HG03135 (cell line): ENCODE measurements at regions not wholly inside any gene's neighbourhood (a gene's known extent, or its start where the extent isn't known, plus 50 kb on each side); places are given as distances from the start of the nearest gene placed in this dataset.
"Not testable (repeated sequence)": the region's sequence is repeated elsewhere in the genome, so short reads cannot be mapped to it uniquely, and the experiment has no call there.

Experiments used
- ATAC-seq: cut with Tn5 transposase; IDR thresholded peaks from one replicate; pipeline ENCODE4 v1.9.1; 2021; ENCODE audit warnings: mild to moderate bottlenecking, moderate library complexity; ENCODE audit not compliant: unreplicated experiment

DNA sequence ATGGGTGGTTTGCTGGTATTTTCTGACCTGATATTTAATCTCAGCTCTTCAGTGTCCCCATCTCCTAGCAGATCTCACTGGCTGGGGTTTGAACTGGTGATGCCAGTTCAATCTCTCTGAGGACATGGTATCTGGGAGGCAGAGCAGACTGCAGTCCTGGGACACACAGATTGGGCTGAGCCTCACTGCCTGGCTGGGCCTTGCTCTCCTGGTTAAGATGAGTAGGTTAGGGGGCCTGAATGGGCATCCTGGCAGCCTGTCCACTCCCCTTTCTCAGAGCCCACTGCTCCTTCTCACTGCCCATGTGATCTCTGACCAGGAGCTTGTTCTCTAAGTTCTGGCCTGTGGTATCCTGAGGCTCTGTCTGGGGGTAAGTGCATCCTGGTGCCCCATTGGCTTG, 363.4 kb downstream of the GLRX3 start:
- no peak for ATAC-seq

DNA sequence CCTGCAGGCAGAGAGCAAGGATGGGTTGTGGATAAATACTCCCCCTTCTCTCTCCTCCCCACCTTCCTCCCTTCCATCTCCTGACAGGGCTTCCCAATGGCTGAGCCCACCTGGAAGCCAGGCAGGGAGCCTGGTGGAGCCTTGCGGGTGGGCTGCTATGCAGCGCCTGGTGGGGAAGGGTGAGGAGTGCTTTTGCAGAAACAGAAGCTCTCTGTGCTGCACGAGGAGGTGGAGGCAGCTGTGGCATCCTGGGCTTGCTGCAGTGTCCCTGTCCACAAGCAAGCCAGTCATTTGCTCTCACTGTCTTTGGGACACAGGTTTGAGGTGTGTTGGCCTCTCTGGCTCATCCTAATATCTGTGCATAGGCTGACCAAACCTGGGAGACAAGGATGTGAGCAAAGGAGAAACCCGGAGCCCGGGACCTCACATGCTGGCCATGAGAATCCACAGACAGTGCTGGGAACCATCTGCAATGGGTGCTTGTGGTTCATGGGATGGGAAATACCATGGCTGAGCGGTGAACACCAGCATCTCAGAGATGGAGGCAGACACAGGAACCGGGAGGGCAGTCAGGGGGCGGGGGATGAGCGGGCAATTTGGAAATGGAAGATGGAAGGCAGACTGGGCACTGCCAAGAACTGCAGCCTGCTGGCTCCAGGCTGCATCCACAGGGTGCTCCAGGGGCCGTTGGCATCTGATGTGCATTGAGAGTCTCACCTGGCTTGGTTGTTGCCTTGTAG, 364.2 kb downstream of the GLRX3 start:
- no peak for ATAC-seq

DNA sequence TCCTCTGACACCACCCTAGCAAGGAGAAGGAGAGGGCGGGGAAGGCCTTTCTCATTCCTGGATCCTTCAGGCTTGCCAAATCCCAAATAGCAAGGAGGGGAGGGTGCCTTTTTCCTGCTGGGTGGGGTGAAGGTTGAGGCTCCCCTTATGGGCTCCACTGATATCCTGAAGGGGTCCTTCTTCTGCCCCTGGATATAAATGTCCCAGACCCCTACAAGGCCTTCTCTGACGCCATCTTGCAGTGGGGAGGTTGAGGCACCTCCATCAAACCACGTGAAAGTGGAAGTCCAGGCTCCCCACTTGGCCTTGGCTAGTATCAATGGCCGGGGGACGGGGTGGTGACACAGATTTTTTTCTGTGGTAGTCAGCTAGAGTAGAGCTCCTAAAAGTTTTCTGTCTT, 371.3 kb downstream of the GLRX3 start:
- ATAC-seq: no peak

DNA sequence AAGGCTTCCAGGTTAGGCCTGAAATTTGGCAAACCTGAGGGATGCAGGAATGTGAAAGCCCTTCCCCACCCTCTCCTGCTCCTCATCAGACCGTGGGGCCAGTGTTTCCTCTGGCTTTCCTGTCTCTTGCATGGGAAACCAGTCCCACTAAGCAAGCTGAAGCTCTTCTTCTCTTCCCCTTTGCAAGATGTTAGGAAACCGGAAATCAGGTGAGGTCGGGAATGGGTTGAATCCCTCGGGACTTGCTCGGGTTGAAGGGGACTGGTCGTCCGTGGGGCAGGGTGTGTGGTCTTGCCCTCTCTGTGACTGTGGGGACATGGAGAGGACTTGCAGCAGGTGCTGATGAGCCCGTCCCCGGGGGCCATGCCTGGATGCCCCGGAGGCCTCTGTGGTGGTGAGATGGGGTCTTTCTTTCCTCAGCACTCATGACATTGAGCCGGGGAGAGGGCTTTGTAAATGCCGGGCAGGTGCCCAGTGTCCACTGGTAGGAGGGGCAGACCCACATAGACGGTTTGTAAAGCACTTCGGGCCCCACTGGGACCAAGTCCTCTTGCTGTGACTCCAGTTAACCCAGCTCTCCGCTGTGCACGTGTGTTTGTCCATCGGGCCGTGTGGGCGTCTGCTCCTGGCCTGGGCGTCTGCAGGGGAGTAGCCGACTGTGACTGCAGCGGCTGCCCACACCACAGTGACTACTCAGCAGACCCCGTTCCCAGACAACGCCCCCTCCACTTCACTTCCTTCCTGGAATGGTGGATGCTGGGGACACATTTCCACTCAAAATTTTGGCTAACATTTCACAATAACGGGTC, 373.9 kb downstream of the GLRX3 start:
- ATAC-seq: no peak

DNA sequence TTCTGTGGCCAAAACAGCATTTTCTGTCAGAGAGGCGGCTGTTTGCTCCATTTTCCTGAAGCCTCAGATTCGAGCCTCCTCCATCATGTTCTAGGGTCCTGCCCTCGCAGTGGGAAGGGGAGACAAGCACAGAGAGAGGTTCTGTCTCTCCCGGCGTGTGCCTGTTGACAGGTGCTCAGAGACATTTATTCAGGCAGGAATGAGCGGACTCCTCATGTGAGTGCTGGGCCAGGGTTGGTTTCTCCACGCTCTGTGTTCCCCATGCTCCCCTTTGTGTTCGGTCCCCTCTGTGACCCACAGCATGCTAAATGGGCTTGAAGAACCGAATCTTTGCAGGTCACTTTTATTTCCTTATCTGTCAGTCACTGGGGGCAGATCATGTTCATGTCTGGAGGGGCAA, 374.6 kb downstream of the GLRX3 start:
- no peak for ATAC-seq

DNA sequence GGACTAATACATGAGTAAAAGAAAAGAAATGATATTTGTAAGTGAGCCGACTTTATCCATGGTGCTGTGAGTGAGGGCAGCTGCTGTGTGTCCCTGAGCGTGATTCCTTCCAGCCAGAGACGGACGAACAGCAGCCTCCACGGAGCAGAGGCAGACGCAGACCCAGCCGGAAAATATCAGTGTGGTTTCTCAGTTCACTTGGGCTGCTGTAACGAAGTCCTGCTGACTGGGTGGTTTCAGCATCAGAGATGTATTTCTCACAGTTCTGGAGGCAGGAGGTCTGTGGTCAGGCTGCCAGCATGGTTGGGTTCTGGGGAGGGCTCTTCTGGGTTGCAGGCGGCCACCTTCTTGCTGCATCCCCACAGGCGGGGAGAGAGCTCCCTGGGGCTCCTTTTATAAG, 375.6 kb downstream of the GLRX3 start:
- ATAC-seq: no peak

DNA sequence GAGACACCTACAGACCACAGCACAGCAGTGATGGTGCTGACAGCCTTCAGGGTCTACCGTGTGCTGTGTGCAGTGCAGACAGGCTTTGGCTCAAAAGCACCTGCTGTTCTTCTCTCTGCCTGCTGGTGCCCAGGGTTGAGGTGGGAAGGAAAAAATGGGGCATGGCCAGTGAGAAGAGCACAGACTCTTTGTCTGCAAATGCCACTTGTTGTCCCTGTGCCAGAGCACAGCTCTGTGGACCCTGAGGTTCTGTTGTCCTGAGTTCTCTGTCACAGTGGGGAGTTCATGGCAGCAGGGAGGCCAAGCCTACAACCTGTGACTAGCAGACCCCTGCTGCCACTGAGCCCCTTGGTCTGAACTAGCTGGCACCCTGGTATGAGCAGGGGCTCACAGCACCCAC, 376.7 kb downstream of the GLRX3 start:
- ATAC-seq: no peak

DNA sequence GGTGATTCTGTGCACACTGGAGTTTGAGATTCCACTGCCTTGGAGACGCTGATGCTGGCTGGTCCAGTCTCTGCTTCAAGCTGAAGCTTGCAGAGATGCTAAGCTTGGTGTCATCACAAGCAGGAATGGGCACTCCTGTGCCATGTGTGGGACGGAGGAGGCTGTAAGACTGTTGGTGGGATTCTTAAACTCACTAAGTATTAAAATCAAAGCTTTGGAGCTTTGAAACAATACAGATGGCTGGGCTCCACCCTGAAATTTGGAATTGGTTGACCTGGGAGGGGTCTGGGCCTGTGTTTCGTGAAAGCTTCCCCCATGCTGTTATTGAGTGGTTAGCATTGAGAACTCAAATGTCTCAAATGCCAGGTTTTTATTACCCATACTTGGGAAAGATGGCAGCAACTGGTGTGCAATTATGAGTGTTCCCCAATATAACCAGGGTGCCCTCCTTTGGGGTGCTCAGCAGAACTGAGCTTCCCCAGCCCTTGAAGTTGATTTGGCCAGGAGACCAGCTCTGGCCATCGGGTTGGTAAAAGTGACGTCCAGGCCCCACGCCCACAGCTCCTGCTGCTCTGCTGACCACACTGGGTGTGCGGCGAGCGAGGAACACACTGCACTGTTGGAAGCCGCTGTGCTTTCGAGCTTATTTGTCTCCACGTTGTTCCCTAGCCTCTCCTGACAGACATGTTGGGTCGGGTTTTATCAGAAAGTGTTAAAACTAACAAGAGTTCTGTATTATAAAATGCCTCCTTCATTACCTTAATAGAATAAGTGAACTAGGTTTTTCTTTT, 377.7 kb downstream of the GLRX3 start:
- ATAC-seq: no peak

DNA sequence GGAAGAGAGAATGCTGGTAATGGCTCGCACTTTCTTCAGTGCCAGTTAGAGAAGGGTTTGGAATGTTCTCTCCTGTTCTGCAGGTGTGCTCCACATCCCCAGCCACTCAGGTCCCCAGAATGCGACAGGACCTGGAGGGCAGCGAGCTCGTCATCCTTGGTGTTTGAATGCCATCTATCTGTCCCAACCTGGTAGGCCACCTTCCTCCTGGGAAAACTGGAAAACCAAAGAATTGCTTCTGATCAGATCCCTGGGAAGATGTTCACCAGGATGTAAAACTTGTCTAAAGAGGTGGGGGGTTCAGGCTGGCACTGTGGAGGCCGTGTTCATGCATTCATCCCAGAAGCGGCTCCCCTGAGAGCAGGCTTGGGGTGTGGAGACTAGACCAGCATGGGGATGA, 379.5 kb downstream of the GLRX3 start:
- no peak for ATAC-seq

DNA sequence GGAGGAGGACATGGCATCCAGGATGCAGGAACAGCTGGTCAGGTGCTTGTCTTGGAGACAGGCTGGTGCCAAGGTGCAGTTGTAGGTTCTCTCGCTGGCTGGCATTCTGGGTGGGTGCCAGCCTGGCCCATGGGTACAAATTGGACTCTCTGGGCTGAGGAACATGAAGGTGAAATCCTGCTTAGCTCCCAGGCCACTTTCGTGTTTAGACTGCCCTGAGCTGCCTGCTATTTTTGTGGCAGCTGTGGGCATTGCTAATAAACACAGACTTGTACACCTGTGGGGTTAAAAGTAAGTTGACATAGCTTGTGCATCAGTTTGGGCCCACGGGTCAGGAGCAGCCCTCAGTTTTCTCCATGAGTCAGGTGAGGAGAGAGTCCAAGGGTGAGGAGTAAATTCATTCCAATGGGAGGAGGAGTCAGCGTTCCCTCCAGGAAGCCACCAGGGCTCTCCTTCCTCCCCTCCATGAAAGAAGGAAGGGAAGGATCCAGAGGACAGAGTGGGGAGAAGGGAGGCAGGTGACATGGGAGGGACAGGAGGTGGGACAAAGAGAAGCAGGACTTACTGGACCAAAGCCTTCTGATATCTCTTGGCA, 380.0 kb downstream of the GLRX3 start:
- no peak for ATAC-seq

DNA sequence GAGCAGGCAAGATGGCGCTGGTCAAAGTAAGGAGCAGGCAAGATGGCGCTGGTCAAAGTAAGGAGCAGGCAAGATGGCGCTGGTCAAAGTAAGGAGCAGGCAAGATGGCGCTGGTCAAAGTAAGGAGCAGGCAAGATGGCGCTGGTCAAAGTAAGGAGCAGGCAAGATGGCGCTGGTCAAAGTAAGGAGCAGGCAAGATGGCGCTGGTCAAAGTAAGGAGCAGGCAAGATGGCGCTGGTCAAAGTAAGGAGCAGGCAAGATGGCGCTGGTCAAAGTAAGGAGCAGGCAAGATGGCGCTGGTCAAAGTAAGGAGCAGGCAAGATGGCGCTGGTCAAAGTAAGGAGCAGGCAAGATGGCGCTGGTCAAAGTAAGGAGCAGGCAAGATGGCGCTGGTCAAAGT, 382.7 kb downstream of the GLRX3 start:
- not testable (repeated sequence) for ATAC-seq

DNA sequence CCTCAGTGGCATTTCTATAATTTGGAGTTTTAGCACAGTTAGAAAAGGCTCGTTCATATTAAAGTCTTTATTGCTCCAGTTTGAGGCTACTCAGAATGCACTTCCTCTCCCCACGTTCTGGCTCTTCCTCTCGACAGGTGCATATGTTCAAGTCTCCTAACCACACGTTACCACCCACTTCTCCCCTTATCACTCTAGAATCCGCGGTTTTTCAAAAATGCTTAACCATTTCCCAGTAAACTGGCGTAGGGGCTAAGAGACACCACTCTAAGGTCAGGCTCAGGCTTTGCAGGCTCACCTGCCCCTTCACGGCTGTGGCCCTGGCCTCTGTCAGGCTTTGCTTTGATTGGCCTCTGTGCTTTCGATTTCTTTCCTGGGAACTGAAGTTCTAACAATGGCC, 383.6 kb downstream of the GLRX3 start:
- ATAC-seq: no peak

DNA sequence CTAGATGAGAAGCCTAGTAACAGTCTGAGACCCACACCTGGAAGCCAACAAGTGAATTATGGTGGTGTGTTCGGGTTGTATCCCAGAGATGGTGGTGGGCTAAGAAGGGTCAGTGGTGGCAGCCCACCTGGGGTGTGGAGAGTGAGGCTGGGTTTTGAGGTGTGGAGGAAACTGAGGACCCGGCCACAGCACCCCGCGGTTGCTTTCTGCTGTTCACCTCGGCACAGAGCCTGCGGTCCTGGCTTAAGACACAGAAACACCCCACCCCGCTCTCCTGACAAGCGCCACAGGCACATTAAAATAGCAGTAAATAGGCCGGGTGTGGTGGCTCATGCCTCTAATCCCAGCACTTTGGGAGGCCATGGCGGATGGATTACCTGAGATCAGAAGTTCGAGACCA, 395.1 kb downstream of the GLRX3 start:
- ATAC-seq: no peak

DNA sequence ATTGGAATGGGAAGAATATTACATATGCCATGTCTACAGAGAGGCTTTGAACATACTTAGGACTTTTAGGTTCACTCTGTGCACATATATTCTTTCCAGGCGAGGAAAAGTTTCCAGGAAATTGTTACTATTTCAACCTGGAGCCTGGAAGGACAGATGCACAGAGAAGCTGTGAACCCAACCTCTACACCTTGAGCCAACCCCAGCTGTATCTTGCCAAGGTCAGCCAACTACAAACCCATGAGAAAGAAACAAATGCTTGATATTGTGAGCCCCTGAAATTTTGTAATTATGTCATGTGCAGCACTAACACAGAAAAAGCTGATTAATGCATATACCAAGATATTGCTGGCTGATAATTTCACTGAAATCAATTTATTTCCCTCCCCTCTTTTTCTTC, 404.9 kb downstream of the GLRX3 start:
- no peak for ATAC-seq

DNA sequence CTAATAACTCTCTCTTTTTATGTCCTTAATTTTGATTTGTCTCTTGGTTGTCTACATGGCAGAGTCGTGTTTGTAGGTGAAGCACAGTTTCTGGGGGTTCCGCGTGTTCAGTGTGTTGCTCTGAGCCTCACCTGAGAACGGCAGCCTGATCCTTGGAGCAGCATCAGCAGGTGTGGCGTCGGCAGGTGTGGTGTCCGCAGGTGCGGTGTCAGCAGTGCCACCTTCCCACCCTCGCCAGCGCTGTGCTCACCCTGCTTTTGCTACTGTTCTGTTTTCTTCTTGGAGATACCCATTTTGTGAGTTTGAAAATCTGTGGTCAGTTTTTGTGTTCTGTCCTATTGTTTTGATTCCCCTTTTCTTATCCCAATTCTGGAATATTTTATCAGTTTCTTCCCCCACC, 406.6 kb downstream of the GLRX3 start:
- ATAC-seq: no peak

DNA sequence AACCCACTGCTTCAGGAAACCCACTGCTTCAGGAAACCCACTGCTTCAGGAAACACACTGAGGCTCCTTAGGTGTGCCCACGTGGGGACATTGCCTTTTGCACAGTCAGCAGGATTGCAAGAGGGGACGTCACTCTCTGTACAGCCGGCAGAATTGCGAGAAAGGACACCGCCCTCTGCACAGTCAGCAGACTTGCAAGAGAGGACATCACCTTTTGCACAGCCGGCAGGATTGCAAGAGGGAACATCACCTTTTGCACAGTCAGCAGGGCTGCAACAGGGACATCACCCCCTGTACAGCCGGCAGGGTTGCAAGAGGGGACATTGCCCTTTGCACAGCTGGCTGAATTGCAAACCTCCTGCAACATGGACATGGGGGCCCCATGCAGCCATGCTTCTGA, 407.6 kb downstream of the GLRX3 start:
- no peak for ATAC-seq

DNA sequence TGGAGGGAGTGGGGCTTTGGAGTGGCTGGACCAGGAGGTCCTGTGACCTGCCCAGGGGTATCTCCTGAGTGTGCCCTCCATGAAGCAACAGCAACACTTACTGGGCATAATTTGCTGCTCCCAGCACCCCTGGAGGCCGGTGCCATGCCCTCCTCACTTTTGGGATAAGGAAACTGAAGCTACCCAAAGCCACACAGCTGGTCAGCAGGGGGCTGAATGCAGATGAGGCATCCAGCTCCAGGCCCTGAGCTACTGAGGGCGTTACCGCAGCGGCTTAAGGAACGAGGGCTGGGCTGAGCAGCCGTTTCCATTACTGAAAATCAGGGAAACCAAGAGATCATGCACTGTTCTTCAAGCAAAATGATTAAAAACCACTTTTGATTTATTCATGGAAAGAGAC, 408.9 kb downstream of the GLRX3 start:
- ATAC-seq: no peak

DNA sequence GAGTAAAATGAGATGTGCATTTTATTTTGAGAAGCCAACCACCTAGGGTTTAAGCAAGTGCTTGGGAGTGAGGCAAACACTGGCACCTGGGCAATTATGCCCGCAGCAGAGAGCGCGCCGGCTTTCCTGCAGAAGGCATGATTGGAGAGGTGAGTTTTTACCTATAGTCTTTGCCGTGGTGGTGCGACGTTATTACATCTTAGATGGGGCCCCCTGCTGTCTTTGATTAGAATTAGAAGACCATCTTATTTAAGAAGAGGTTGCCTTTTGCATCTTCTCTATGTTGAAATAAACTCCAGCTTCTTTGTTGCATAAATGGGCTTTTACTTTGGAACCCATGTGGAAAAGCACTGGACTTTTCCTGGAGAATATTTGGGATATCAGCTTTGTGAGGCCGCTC, 409.5 kb downstream of the GLRX3 start:
- no peak for ATAC-seq

DNA sequence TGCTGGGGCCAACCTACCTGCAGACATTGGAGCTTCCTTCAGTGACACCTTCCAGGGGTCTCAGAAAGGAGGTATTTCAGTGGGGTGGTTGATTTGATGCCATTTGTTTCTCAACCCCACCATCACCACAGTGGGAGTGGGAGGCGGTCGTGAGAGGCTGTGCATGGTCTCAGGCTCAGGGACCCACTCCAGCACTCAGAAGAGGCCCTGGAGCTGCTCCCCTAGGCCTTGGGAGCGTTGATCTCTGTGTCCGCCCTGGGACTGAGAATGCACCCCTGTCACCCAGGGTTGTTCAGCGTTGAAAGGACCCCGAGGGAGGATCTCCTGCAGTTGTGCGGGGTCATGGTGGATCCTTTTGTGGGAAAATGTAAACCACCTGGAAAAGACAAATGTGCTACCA, 410.6 kb downstream of the GLRX3 start:
- ATAC-seq: no peak

DNA sequence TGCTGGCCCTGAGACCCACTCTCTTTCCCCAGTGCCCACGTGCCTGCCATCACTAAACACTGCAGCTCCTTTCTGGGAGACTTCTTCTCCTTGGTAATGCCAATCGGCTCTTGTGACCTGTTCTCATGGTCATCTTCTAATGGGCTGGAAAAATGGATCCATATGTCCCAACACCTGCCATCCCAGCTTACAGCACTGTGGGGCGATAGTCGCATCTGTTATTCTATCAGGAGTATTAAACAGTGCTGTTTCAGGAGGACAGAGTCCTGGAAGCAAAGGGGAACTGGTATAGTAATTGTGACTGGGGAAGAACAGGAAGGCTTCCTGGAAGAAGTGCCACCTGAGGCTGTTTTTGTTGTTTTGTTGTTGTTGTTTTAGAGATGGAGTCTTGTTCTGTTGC, 411.2 kb downstream of the GLRX3 start:
- no peak for ATAC-seq

DNA sequence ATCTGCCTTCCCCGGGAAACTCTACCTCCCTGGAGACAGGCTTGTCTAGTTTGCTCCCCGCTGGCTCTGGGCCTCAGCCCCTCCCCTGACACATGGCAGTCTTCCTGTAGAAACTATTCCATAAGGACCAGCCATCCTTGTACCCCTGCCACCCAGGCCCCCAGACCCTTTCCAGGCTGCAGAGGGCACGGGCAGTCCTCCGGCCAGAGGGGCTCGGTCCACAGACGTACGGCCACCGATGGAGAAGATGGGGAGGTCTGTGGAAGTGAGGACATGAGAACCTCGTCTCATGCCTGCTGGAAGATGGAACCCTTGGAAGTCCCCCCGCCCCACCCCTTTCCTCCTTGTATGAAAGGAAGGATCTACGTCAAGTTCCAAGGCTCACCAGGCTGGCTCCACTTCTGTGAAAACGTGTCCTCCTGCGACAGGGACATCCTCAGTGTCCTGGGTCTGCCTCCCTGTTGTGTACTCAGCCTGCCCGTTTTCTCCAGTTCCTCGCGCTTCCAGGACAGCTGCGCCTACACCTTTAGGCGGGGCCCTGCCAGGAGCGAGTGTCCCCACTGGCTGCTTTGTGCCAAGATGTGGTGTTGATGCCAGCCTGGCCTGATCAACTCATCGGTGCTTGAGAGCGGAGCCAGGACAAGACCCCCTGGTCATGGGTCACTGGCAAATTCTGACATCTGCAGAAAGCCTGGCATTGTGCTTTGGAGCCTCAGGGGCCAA, 414.9 kb downstream of the GLRX3 start:
- no peak for ATAC-seq
